ENCODE measurements at regions not wholly inside any gene's neighbourhood (a gene's known extent, or its start where the extent isn't known, plus 50 kb on each side); places are given as distances from the start of the nearest gene placed in this dataset.

DNA sequence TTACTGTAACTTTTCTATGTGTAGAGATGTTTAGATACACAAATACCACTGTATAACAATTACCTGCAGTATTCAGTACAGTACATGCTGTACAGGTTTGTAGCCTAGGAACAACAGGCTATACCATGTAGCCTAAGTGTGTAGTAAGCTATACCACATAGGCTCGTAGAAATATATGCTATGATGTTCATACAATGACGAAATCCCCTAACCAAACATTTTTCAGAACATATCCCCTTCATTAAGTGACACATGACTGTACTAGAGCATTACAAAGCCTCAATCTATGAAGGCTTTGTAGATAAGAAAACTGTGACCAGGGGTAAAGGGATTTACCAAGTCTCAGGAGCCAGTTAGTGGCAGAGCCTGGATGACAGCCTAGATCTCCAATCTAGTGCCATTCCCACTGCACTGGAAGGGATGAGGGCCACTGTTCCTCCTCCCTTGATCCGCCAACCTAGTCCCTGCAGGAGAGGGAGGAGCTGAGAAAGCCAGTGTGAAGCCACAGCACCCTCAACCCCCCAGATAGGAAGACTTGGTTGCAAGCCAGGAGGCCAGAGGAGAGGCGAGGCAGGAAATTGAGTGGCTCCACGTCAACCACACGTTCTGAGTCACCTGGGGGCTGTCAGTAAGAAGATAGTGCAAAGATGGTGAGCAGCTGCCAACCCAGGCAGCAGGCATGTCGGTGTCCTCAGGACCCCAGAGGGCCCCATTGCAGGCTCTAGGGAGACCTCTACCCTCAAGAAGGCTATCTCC is 227.7 kb downstream of the BCOR start:
- TF ChIP-seq, protein P1, sequence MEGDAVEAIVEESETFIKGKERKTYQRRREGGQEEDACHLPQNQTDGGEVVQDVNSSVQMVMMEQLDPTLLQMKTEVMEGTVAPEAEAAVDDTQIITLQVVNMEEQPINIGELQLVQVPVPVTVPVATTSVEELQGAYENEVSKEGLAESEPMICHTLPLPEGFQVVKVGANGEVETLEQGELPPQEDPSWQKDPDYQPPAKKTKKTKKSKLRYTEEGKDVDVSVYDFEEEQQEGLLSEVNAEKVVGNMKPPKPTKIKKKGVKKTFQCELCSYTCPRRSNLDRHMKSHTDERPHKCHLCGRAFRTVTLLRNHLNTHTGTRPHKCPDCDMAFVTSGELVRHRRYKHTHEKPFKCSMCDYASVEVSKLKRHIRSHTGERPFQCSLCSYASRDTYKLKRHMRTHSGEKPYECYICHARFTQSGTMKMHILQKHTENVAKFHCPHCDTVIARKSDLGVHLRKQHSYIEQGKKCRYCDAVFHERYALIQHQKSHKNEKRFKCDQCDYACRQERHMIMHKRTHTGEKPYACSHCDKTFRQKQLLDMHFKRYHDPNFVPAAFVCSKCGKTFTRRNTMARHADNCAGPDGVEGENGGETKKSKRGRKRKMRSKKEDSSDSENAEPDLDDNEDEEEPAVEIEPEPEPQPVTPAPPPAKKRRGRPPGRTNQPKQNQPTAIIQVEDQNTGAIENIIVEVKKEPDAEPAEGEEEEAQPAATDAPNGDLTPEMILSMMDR (IDR thresholded peaks at IDR 0.05; ENCODE audit: low read depth, low read length) = no peak
- no peak for DNase-seq (ENCODE audit: extremely low read depth, low read depth)

- DNase-seq (ENCODE audit: extremely low read depth, low read depth) = no peak
- TF ChIP-seq, protein P1 (IDR thresholded peaks at IDR 0.05; ENCODE audit: low read depth, low read length) = no peak
Observed at GRCh38 chrX:39871648-39872047, 226.1 kb downstream of the BCOR start.

- DNase-seq (ENCODE audit: extremely low read depth, low read depth) = no peak
- TF ChIP-seq, protein P1 (IDR thresholded peaks at IDR 0.05; ENCODE audit: low read depth, low read length) = no peak
Observed at GRCh38 chrX:39873117-39873516, 224.6 kb downstream of the BCOR start.

GRCh38 chrX:39874202-39874816 is 223.4 kb downstream of the BCOR start:
- DNase-seq (ENCODE audit: extremely low read depth, low read depth) = no peak
- TF ChIP-seq, protein P1 (IDR thresholded peaks at IDR 0.05; ENCODE audit: low read depth, low read length) = no peak

DNA sequence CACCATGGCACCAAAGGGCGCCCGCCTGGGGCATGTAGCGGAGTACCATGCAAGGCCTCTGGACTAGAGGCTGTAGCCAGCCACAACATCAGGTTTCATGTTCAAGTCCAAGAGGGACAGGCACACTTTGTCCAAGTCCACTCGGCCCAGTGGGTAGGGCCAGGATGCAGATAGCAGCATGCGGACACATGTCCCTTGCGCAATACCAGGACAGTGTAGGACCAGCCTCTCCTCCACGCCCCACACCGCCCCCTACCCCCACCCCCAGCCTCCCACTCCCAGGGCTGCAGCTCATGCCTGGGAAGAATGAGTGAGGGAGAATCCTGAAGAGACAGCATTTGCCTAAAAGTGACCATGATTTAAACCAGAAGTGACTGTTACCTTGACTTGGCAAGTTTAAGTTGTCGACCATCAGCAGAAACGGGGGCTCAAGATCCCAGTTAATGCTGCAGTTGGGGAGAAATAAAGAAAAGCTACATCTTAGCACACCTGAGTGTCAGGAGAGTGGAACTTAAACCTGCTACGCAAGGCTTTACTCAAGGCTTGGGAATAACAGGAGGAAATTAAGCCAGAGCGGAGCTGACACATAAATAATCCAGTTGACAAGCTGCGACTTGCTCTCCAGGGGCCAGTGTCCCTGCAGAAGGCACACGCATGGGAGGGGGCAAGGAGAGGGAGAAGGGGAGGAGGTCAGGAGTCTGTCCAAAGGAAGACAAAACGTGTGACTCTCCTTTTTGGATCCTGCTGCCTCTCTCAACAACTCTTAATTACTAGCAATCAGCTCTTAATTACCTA is 221.7 kb downstream of the BCOR start:
- DNase-seq (ENCODE audit: extremely low read depth, low read depth) = no peak
- TF ChIP-seq, protein P1 (IDR thresholded peaks at IDR 0.05; ENCODE audit: low read depth, low read length) = no peak

DNA sequence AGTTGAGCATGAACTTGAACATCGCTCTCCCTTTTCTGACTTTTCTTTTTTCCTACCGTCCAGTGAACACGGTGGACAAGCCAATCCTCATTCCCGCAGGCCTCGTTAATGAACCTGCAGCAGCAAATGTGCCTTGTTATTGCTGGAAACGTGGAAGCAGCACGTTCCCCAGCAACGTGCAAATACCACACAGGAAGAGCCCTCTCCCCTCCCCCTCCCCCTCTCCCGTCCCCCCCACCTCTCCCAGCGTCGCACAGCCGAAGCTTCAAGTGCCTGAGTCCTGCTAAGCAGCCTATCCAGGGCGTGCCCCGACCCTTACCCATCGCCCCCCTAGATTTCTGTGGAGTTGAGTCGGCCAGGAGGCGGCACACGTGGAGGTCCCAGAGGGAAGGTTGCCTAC is 219.9 kb downstream of the BCOR start:
- TF ChIP-seq, protein P1 (IDR thresholded peaks at IDR 0.05; ENCODE audit: low read depth, low read length) = no peak
- no peak for DNase-seq (ENCODE audit: extremely low read depth, low read depth)

- TF ChIP-seq, protein P1 (IDR thresholded peaks at IDR 0.05; ENCODE audit: low read depth, low read length) = no peak
- DNase-seq (ENCODE audit: extremely low read depth, low read depth) = no peak
Observed at GRCh38 chrX:39883666-39884065, 214.1 kb downstream of the BCOR start.

Measured in AG09319 (cell line).